ENCODE measurements at regions not wholly inside any gene's neighbourhood (a gene's known extent, or its start where the extent isn't known, plus 50 kb on each side); places are given as distances from the start of the nearest gene placed in this dataset.

DNA sequence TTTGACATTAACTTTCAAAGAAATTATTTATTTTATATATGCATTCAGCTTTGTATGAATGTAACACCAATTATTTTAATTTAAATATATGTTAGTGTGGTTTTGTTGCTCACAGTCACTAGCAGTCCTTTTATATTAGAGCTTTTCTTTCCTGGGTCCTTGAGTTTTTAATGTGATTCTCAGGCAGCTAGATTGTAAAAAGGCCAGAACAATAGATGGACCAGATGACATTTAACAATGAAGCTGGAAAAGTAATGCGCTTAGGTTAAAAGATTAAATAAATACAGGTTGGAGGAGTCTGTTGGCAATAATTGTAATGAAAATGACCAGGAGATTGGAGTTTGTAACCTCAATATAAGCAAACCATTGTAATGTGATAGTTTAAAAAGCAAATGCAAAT lies 171.1 kb downstream of the FTCDNL1 start:
- TF ChIP-seq, protein P1, sequence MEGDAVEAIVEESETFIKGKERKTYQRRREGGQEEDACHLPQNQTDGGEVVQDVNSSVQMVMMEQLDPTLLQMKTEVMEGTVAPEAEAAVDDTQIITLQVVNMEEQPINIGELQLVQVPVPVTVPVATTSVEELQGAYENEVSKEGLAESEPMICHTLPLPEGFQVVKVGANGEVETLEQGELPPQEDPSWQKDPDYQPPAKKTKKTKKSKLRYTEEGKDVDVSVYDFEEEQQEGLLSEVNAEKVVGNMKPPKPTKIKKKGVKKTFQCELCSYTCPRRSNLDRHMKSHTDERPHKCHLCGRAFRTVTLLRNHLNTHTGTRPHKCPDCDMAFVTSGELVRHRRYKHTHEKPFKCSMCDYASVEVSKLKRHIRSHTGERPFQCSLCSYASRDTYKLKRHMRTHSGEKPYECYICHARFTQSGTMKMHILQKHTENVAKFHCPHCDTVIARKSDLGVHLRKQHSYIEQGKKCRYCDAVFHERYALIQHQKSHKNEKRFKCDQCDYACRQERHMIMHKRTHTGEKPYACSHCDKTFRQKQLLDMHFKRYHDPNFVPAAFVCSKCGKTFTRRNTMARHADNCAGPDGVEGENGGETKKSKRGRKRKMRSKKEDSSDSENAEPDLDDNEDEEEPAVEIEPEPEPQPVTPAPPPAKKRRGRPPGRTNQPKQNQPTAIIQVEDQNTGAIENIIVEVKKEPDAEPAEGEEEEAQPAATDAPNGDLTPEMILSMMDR (IDR thresholded peaks at IDR 0.05 in 4 of 5, conservative IDR thresholded peaks at IDR 0.05 in 1 of 5) = no peak
- TF ChIP-seq POLR2A (IDR thresholded peaks at IDR 0.05) = no peak
- in situ Hi-C loops (cut with MboI; ENCODE audit: low sequenced_read_pairs in 4 of 4) = no loop called here
- Histone ChIP-seq H3K9me3 (no peaks in the 10 kb centered on the region), H3K4me1 (no peaks in the 10 kb centered on the region), H3K27ac (no peak overlapping the region), H3K36me3 (no peaks in the 10 kb centered on the region), H3K27me3 (no peaks in the 10 kb centered on the region), H3K4me3 (no peak overlapping the region)
- ATAC-seq = no peak
- intact Hi-C loops (cut with DNase I; ENCODE audit: low total_unique reads) = no loop called here
- no peak for DNase-seq

DNA sequence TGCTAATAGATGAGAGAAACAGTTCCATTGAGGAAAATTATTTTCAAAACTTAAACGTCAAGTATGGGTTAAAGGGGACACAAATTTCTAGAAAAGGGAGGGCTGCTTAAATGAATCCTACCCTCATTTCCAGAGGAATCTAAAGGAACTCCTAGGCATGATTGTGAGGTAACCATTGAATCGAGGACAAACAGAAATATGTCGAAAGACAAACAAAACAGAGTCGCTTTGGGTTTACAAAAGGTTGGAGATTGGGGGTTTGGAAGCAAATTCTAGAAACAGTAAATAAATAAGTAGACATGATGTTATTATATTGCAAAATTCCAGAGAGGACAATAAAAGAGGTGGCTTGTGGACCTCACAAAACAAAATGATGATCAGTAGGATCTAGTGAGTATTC lies 173.1 kb downstream of the FTCDNL1 start:
- no peaks in the 10 kb centered on the region for H3K9me3 ChIP-seq
- in situ Hi-C loops (cut with MboI; ENCODE audit: low sequenced_read_pairs in 4 of 4) (no loop called here), intact Hi-C loops (cut with DNase I; ENCODE audit: low total_unique reads) (no loop called here)
- DNase-seq (no peak), ATAC-seq (no peak)
- H3K4me1 ChIP-seq = no peaks in the 10 kb centered on the region
- H3K27me3 ChIP-seq = no peaks in the 10 kb centered on the region
- H3K27ac ChIP-seq = no peak overlapping the region
- TF ChIP-seq, protein P1 (IDR thresholded peaks at IDR 0.05 in 4 of 5, conservative IDR thresholded peaks at IDR 0.05 in 1 of 5) = no peak
- no peak for TF ChIP-seq POLR2A (IDR thresholded peaks at IDR 0.05)
- H3K4me3 ChIP-seq = no peak overlapping the region
- H3K36me3 ChIP-seq = no peaks in the 10 kb centered on the region

DNA sequence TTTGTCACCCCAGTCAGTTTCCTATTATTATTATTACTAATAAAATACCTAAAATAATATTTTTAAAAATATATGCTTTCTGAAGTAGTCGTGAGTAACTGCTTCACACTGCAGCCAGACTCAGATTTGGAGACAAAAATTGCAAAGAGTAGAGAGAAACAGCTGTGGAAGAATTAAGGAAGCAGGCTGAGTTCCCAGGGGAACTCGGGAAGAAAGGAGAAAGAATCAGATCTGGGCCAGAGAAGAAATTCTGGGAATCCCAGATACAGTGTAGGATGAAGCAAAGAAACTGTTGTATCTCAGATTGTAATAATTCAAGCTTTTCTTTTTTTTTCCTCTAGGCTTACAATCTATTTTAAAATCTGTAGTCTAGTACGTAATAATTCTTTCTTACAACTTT lies 182.3 kb downstream of the FTCDNL1 start:
- Histone ChIP-seq H3K9me3 (no peaks in the 10 kb centered on the region), H3K27me3 (no peaks in the 10 kb centered on the region), H3K27ac (no peak overlapping the region), H3K4me3 (no peak overlapping the region), H3K36me3 (no peaks in the 10 kb centered on the region), H3K4me1 (no peaks in the 10 kb centered on the region)
- intact Hi-C loops (cut with DNase I; ENCODE audit: low total_unique reads) = no loop called here
- in situ Hi-C loops (cut with MboI; ENCODE audit: low sequenced_read_pairs in 4 of 4) = no loop called here
- DNase-seq = no peak
- no peak for ATAC-seq
- no peak for TF ChIP-seq POLR2A (IDR thresholded peaks at IDR 0.05)
- TF ChIP-seq, protein P1 (IDR thresholded peaks at IDR 0.05 in 4 of 5, conservative IDR thresholded peaks at IDR 0.05 in 1 of 5) = no peak

DNA sequence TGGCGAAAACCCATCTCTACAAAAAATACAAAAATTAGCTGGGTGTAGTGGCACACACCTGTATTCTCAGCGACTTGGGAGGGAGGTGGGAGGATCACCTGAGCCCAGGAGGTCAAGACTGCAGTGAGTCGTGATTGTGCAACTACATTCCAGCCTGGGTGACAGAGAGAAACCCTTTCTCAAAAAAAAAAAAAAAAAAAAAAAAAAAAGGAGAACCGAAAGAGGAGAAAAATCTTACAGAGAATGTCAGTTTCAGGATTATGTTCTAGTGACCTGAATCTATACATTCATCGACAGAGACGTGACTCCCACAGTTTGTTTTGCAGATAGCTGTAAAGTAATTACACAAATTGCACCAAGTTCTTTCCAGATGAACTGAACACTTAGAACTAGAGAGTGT lies 187.8 kb downstream of the FTCDNL1 start:
- no peak for TF ChIP-seq POLR2A (IDR thresholded peaks at IDR 0.05)
- TF ChIP-seq, protein P1 (IDR thresholded peaks at IDR 0.05 in 4 of 5, conservative IDR thresholded peaks at IDR 0.05 in 1 of 5) = no peak
- DNase-seq (no peak), ATAC-seq (no peak)
- Histone ChIP-seq H3K27me3 (no peaks in the 10 kb centered on the region), H3K27ac (no peak overlapping the region), H3K4me1 (no peaks in the 10 kb centered on the region), H3K9me3 (no peaks in the 10 kb centered on the region), H3K4me3 (no peak overlapping the region), H3K36me3 (no peaks in the 10 kb centered on the region)
- intact Hi-C loops (cut with DNase I; ENCODE audit: low total_unique reads) = no loop called here
- in situ Hi-C loops (cut with MboI; ENCODE audit: low sequenced_read_pairs in 4 of 4) = no loop called here

DNA sequence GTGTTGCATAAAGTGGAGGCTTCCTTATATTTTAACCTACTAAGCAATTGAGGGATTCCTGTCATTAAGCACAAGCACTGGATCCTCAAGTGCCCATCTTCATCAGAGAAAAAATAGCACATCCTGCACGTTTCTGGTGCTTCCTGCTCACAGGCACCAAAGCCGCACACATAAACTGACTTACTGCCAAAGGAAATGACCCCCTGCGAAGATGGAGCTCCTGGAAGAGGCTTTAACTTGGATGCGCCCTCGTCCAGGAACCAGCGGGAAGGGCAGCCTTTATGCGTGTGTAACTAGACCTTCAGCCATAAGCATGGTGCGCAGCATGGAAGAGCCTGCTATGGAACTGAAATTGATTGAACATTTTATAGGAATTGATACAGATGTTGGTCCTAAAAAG lies 188.7 kb downstream of the FTCDNL1 start:
- intact Hi-C loops (cut with DNase I; ENCODE audit: low total_unique reads) (no loop called here), in situ Hi-C loops (cut with MboI; ENCODE audit: low sequenced_read_pairs in 4 of 4) (no loop called here)
- Histone ChIP-seq H3K4me1 (no peaks in the 10 kb centered on the region), H3K27me3 (no peaks in the 10 kb centered on the region), H3K9me3 (no peaks in the 10 kb centered on the region), H3K4me3 (no peak overlapping the region), H3K36me3 (no peaks in the 10 kb centered on the region), H3K27ac (no peak overlapping the region)
- ATAC-seq (no peak), DNase-seq (no peak)
- TF ChIP-seq, protein P1 (IDR thresholded peaks at IDR 0.05 in 4 of 5, conservative IDR thresholded peaks at IDR 0.05 in 1 of 5) = no peak
- no peak for TF ChIP-seq POLR2A (IDR thresholded peaks at IDR 0.05)
